ENCODE measurements at regions not wholly inside any gene's neighbourhood (a gene's known extent, or its start where the extent isn't known, plus 50 kb on each side); places are given as distances from the start of the nearest gene placed in this dataset.

DNA sequence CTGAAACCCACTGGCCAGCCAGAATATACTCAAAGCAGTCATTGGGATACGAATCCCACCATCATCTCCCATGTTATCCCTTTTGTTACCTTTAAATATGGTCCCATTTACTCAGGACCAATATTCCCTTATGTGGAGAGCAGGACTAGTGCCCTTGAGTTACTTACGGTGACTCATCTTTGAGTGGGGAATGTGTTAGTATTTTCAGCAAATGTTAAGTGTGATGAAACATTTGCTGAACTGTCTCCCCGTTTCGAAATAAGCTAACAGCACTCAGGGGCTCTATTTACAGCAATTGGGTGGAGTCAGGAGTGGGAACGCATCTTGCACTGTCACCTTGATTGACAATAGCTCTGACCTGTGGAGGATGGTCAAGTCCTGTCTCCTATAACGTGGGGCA lies 67.4 kb downstream of the CTSL start:
- no peak overlapping the region for H3K4me3 ChIP-seq (ENCODE audit: low read depth, low read length)
- DNase-seq (ENCODE audit: low read depth): no peak
- TF ChIP-seq, protein P1, sequence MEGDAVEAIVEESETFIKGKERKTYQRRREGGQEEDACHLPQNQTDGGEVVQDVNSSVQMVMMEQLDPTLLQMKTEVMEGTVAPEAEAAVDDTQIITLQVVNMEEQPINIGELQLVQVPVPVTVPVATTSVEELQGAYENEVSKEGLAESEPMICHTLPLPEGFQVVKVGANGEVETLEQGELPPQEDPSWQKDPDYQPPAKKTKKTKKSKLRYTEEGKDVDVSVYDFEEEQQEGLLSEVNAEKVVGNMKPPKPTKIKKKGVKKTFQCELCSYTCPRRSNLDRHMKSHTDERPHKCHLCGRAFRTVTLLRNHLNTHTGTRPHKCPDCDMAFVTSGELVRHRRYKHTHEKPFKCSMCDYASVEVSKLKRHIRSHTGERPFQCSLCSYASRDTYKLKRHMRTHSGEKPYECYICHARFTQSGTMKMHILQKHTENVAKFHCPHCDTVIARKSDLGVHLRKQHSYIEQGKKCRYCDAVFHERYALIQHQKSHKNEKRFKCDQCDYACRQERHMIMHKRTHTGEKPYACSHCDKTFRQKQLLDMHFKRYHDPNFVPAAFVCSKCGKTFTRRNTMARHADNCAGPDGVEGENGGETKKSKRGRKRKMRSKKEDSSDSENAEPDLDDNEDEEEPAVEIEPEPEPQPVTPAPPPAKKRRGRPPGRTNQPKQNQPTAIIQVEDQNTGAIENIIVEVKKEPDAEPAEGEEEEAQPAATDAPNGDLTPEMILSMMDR (conservative IDR thresholded peaks at IDR 0.05; ENCODE audit: low read depth, low read length): no peak

DNA sequence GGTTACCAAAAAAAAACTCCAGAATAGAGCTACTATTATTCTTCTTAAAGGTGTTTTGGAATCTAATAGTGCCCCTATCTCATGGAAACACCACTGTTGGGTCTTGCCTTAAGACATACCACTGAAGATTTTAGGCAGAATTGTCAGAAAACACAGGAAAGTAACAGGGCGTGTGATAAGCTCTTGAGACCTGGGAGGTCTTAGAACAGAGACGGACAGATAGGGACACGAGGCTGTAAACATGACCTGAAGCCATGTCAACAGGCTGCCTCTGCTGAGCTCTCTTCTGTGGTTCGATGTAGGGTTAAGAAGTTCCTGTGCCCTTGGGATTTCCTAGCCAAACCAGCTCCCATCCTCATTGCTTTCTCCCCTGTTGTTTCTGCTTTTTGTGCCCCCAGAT lies 69.3 kb downstream of the CTSL start:
- DNase-seq (ENCODE audit: low read depth): no peak
- TF ChIP-seq, protein P1 (conservative IDR thresholded peaks at IDR 0.05; ENCODE audit: low read depth, low read length): no peak
- H3K4me3 ChIP-seq (ENCODE audit: low read depth, low read length): no peak overlapping the region

DNA sequence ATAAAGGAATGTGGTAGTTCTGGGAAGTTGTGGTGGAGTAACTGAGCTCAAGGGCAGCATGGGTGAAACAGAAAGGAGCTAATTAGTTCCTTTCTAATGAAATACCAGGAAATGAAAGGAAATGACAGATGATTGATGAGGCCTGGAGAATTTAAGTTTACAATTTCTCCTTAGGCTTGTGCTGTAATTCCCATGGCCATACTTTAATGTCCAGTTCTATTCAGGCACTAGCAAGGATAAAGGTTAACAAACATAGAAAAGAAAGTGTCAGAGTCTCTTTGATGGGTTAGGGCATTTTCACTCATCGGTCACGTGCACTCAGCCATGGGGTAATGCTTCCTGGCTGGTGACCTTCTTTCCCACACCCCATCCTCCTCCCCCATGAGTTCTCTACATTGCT lies 70.3 kb downstream of the CTSL start:
- H3K4me3 ChIP-seq (ENCODE audit: low read depth, low read length): no peak overlapping the region
- no peak for DNase-seq (ENCODE audit: low read depth)
- TF ChIP-seq, protein P1 (conservative IDR thresholded peaks at IDR 0.05; ENCODE audit: low read depth, low read length): no peak

DNA sequence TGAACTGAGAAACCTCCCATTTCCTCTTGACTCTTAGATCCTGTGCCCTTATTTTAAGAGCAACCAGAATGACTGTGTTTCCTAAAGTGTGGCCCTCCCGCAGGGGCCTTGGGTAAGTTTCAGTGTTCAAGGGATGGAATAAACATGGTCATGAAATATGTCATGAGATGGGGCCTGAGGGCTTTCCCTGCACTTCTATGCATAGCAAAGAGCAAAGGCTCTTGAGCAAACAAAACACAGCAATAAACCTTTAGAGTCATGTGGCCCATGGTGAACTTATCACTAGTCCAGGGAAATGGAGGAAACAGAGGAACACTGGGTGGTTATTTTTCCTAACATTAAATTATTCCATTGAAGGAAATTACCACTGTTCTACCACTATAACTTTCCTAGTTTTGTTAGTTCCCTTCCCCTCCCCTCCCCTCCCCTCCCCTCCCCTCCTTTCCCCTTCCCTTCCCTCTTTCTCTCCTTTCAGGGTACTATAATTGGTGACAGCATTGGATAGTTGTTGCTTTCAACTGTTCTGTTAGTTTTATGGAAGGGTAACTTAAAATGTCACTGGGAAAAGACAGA lies 72.4 kb downstream of the CTSL start:
- TF ChIP-seq, protein P1 (conservative IDR thresholded peaks at IDR 0.05; ENCODE audit: low read depth, low read length): no peak
- H3K4me3 ChIP-seq (ENCODE audit: low read depth, low read length): no peak overlapping the region
- DNase-seq (ENCODE audit: low read depth): no peak

DNA sequence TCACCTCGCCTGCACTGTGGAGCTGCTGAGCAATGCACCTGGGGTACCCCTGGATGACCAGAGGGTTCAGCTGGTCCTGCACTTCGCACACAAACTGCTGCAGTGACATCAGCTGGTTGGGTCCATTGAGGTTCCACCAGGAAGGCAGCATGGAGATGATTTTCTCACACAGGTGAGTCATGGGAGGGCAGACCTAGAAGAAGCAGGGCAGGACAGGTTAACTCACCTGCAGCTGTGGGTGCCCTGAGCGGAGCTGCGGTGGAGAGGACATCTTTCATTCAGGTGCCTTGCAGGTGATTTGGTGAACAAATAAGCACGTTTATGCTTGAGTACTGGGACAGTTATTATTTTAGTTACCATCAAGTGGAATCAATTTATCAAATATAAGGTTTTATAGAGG lies 73.6 kb downstream of the CTSL start:
- TF ChIP-seq, protein P1 (conservative IDR thresholded peaks at IDR 0.05; ENCODE audit: low read depth, low read length): no peak
- no peak overlapping the region for H3K4me3 ChIP-seq (ENCODE audit: low read depth, low read length)
- no peak for DNase-seq (ENCODE audit: low read depth)

DNA sequence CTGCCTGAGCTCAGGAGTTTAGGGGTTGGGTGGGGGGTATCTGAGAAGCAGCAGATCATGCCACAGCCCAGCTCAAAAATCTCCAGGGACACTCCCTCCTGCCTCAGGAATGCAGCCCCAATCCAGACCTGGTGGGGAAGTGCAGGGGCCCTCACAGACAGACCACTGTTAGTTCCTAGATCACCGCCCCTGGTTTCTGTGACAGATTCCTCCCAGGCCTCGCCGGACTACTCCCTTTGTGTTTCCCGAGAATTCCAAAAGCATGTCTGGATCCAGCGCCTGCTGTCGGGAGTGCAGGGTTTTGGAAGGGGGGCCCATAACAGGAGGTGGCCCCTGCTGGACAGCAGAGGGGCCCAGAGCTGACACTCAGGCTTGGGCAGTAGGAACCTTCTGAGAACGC lies 74.5 kb downstream of the CTSL start:
- no peak for DNase-seq (ENCODE audit: low read depth)
- TF ChIP-seq, protein P1 (conservative IDR thresholded peaks at IDR 0.05; ENCODE audit: low read depth, low read length): no peak
- no peak overlapping the region for H3K4me3 ChIP-seq (ENCODE audit: low read depth, low read length)

DNA sequence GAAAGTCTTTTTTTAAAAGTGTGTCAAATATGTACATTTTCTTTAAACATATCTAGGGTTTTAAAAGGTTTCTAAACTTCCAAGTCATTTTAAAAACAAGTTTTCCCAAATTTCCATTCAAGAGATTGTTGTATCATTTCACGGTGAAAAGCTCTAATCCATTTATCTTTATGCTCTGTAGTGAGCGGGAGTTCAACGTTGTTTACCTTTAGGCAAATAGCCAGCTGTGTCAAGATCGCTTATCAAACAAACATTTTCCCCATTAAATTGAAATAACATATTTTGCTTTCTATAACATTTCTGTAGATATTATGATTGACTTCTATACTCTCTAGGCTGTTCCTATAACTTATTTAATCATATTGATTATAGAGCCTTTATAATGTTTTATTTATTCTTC lies 75.1 kb downstream of the CTSL start:
- H3K4me3 ChIP-seq (ENCODE audit: low read depth, low read length): no peak overlapping the region
- DNase-seq (ENCODE audit: low read depth): no peak
- TF ChIP-seq, protein P1 (conservative IDR thresholded peaks at IDR 0.05; ENCODE audit: low read depth, low read length): no peak

Measured in epithelial cell of proximal tubule (primary cell).